Ishikawa (cell line): ENCODE measurements at regions not wholly inside any gene's neighbourhood (a gene's known extent, or its start where the extent isn't known, plus 50 kb on each side); places are given as distances from the start of the nearest gene placed in this dataset.

ENCODE experiments used
- CEBPB ChIP-seq: IDR thresholded peaks from 2 replicates; pipeline ENCODE4 v1.6.1; 2012
- CREB1 ChIP-seq: IDR thresholded peaks from 2 replicates; pipeline ENCODE4 v1.6.1; 2012; ENCODE audit warnings: low read depth
- EP300 ChIP-seq: IDR thresholded peaks from 2 replicates; pipeline ENCODE4 v1.6.1; 2012; ENCODE audit warnings: borderline replicate concordance
- MAX ChIP-seq: IDR thresholded peaks from 2 replicates; pipeline ENCODE4 v1.6.1; 2012
- NFIC ChIP-seq: IDR thresholded peaks from 2 replicates; pipeline ENCODE4 v1.6.1; 2012
- RAD21 ChIP-seq: IDR thresholded peaks from 2 replicates; pipeline ENCODE4 v1.6.1; 2012; ENCODE audit warnings: low read depth
- TAF1 ChIP-seq: IDR thresholded peaks from 2 replicates; pipeline ENCODE4 v1.6.1; 2012; ENCODE audit warnings: low read depth, mild to moderate bottlenecking
- TCF12 ChIP-seq: IDR thresholded peaks from 2 replicates; pipeline ENCODE4 v1.6.1; 2012; ENCODE audit warnings: low read depth
- TEAD4 ChIP-seq: IDR thresholded peaks from 2 replicates; pipeline ENCODE4 v1.6.1; 2012
- YY1 ChIP-seq: IDR thresholded peaks from 2 replicates; pipeline ENCODE4 v1.6.1; 2012; ENCODE audit warnings: low read depth
- TF ChIP-seq, protein P1 (sequence below): IDR thresholded peaks from 2 replicates; pipeline ENCODE4 v1.6.1; 2012
- TF ChIP-seq, protein P2 (sequence below): IDR thresholded peaks from 2 replicates; pipeline ENCODE4 v1.6.1; 2012; ENCODE audit warnings: low read depth, mild to moderate bottlenecking

DNA sequence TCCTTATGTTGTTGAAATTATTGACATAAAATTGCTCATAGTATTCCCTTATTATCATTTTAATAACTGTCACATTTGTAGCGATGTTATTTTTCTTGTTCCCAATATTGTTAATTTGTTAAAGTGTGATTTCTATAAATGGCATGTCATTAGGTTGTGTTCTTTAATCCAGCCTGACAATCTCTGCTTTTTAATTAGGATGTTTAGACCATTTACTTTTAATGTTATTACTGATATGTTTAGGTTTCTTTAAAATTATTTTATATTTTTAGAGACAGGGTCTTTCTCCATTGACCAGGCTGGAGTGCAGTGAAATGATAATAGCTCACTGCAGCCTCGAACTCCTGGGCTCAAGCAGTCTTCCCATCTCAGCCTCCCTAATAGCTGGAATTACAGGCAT is 408.5 kb downstream of the DLEU7 start:
- no peak for TF ChIP-seq EP300
- no peak for TF ChIP-seq YY1
- no peak for TF ChIP-seq CEBPB
- no peak for TF ChIP-seq TCF12
- no peak for TF ChIP-seq RAD21
- TF ChIP-seq, protein P1, sequence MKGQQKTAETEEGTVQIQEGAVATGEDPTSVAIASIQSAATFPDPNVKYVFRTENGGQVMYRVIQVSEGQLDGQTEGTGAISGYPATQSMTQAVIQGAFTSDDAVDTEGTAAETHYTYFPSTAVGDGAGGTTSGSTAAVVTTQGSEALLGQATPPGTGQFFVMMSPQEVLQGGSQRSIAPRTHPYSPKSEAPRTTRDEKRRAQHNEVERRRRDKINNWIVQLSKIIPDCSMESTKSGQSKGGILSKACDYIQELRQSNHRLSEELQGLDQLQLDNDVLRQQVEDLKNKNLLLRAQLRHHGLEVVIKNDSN: no peak
- TF ChIP-seq MAX: no peak
- no peak for TF ChIP-seq CREB1
- TF ChIP-seq, protein P2, sequence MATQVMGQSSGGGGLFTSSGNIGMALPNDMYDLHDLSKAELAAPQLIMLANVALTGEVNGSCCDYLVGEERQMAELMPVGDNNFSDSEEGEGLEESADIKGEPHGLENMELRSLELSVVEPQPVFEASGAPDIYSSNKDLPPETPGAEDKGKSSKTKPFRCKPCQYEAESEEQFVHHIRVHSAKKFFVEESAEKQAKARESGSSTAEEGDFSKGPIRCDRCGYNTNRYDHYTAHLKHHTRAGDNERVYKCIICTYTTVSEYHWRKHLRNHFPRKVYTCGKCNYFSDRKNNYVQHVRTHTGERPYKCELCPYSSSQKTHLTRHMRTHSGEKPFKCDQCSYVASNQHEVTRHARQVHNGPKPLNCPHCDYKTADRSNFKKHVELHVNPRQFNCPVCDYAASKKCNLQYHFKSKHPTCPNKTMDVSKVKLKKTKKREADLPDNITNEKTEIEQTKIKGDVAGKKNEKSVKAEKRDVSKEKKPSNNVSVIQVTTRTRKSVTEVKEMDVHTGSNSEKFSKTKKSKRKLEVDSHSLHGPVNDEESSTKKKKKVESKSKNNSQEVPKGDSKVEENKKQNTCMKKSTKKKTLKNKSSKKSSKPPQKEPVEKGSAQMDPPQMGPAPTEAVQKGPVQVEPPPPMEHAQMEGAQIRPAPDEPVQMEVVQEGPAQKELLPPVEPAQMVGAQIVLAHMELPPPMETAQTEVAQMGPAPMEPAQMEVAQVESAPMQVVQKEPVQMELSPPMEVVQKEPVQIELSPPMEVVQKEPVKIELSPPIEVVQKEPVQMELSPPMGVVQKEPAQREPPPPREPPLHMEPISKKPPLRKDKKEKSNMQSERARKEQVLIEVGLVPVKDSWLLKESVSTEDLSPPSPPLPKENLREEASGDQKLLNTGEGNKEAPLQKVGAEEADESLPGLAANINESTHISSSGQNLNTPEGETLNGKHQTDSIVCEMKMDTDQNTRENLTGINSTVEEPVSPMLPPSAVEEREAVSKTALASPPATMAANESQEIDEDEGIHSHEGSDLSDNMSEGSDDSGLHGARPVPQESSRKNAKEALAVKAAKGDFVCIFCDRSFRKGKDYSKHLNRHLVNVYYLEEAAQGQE: no peak
- TF ChIP-seq NFIC: no peak
- no peak for TF ChIP-seq TEAD4
- TF ChIP-seq TAF1: no peak
